K562 (cell line): ENCODE measurements at regions not wholly inside any gene's neighbourhood (a gene's known extent, or its start where the extent isn't known, plus 50 kb on each side); places are given as distances from the start of the nearest gene placed in this dataset.

ENCODE experiments used
- ATAC-seq: fragments of 200-7000 bp; cut with Tn5 transposase; 3 replicates; pipeline ENCODE4 v1.9.1; 2020; ENCODE audit warnings: moderate library complexity
- BruUV-seq: library from RNA; stranded (reverse); fragments of 400-500 nt; replicated peaks from 2 replicates; lab custom pipeline; 2021; lab: Mats Ljungman, UMichigan
- CTCF ChIA-PET: fragments of 300-600 bp; formaldehyde crosslinking; extraction: SDS; loops from one replicate; lab custom pipeline; 2021; ENCODE audit warnings: low intra/inter-chr PET ratio; lab: Yijun Ruan, JAX
- POLR2A ChIA-PET: fragments of 300-600, 350-650 bp; sonication (Branson Sonifier 250); formaldehyde crosslinking; extraction: SDS; loops from one replicate; lab custom pipeline; 2021; ENCODE audit warnings: antibody characterized with exemption, inconsistent platforms; lab: Yijun Ruan, JAX
- DNase-seq, 4 experiments: peaks; one replicate each; pipeline versions ENCODE4 v3.0.0 to v3.0.0-alpha.2; 2011 to 2018; ENCODE audit warnings: low spot score in 3 of 4, mixed read lengths in 3 of 4; ENCODE audit errors: extremely low read depth in 1 of 4
- FAIRE-seq: peaks from 2 replicates; lab custom pipeline; 2011; peaks lifted over from hg19 to GRCh38; lab: Jason Lieb, UNC
- H2AFZ ChIP-seq: 2 replicates; pipeline ENCODE4 v1.6.0; 2011; ENCODE audit warnings: low read depth, low read length, control low read depth, inconsistent platforms
- H3K27ac ChIP-seq: fragments of 200-600 bp; 3 replicates; pipeline ENCODE4 v1.8.0; 2011; ENCODE audit warnings: low read depth, mild to moderate bottlenecking, control low read depth, inconsistent platforms, low read length, moderate library complexity, mixed read lengths; ENCODE audit errors: extremely low read depth
- H3K27me3 ChIP-seq, 2 experiments: fragments of 300-600 bp in 1 of 2; 2 replicates in 1 of 2; 3 replicates in 1 of 2; pipeline versions ENCODE4 v1.6.0 to v1.8.0; 2011; ENCODE audit warnings: inconsistent platforms in 2 of 2, low read length in 2 of 2, mild to moderate bottlenecking in 1 of 2, mixed read lengths in 1 of 2, moderate library complexity in 1 of 2; ENCODE audit not compliant: control insufficient read depth in 2 of 2, insufficient read depth in 2 of 2
- H3K36me3 ChIP-seq: fragments of 300-600 bp; 3 replicates; pipeline ENCODE4 v1.8.0; 2011; ENCODE audit warnings: mild to moderate bottlenecking, low read length, inconsistent platforms; ENCODE audit not compliant: control insufficient read depth, insufficient read depth
- H3K4me1 ChIP-seq, 2 experiments: fragments of 200-600 bp in 1 of 2; replicated peaks in 1 of 2; 2 replicates in 1 of 2; 3 replicates in 1 of 2; pipeline versions ENCODE4 v1.5.1 to v1.8.0; 2011; ENCODE audit warnings: inconsistent platforms in 2 of 2, low read length in 2 of 2, mild to moderate bottlenecking in 1 of 2, mixed read lengths in 1 of 2, moderate library complexity in 1 of 2; ENCODE audit not compliant: control insufficient read depth in 2 of 2, insufficient read depth in 2 of 2
- H3K4me2 ChIP-seq: 2 replicates; pipeline ENCODE4 v1.6.1; 2011; ENCODE audit warnings: low read length, control low read depth, inconsistent platforms, mixed read lengths; ENCODE audit not compliant: insufficient read depth
- H3K4me3 ChIP-seq: fragments of 200-600 bp; sonication (generic), shearing (Covaris generic); 2 replicates; pipeline ENCODE4 v1.5.1; 2016; ENCODE audit warnings: control low read depth, inconsistent platforms
- H3K79me2 ChIP-seq: fragments of 200-600 bp; 3 replicates; pipeline ENCODE4 v1.8.0; 2011; ENCODE audit warnings: low read length, inconsistent platforms; ENCODE audit not compliant: control insufficient read depth, insufficient read depth
- H3K9ac ChIP-seq, 2 experiments: 2 replicates each; pipeline versions ENCODE4 v1.6.0 to v1.6.1; 2011; ENCODE audit warnings: low read depth in 2 of 2, low read length in 2 of 2, control low read depth in 1 of 2, inconsistent platforms in 1 of 2, mild to moderate bottlenecking in 1 of 2, mixed read lengths in 1 of 2; ENCODE audit not compliant: insufficient read depth in 1 of 2
- H3K9me1 ChIP-seq: one replicate; pipeline ENCODE4 v1.6.0; 2011; ENCODE audit warnings: inconsistent platforms, mild to moderate bottlenecking, low read length, moderate library complexity; ENCODE audit not compliant: control insufficient read depth, insufficient read depth
- H3K9me3 ChIP-seq: replicated peaks from 2 replicates; pipeline ENCODE4 v1.5.1; 2011; ENCODE audit warnings: low read depth, low read length, inconsistent platforms; ENCODE audit not compliant: control insufficient read depth, insufficient read depth
- H4K20me1 ChIP-seq: replicated peaks from 2 replicates; pipeline ENCODE4 v1.6.1; 2011; ENCODE audit warnings: low read length, inconsistent platforms, mixed read lengths; ENCODE audit not compliant: control insufficient read depth, insufficient read depth
- CCNT2 ChIP-seq: IDR thresholded peaks from 2 replicates; pipeline ENCODE4 v1.6.1; 2011; ENCODE audit warnings: borderline replicate concordance, low read depth, mild to moderate bottlenecking, moderate library complexity, mixed read lengths, low read length; ENCODE audit not compliant: insufficient read length; ENCODE audit errors: extremely low read depth
- CXXC5 ChIP-seq: fragments of 250-450 bp; sonication (Bioruptor Pico); IDR thresholded peaks from 2 replicates; pipeline ENCODE4 v1.8.0; 2022; ENCODE audit warnings: inconsistent platforms, mild to moderate bottlenecking, moderate library complexity
- FOXA1 ChIP-seq: fragments of 450-650 bp; IDR thresholded peaks from 2 replicates; pipeline ENCODE4 v1.6.1; 2016; ENCODE audit warnings: mild to moderate bottlenecking, borderline replicate concordance
- HCFC1 ChIP-seq: IDR thresholded peaks from 2 replicates; pipeline ENCODE4 v1.6.1; 2012; ENCODE audit warnings: low read depth, low read length, improper control_type of control experiment
- MCM2 ChIP-seq: fragments of 450-650 bp; IDR thresholded peaks from 2 replicates; pipeline ENCODE4 v1.6.1; 2017; ENCODE audit warnings: low read depth, mild to moderate bottlenecking
- PHB2 ChIP-seq: fragments of 450-650 bp; IDR thresholded peaks from 2 replicates; pipeline ENCODE4 v1.6.1; 2017; ENCODE audit warnings: low read depth
- RBM15 ChIP-seq: fragments of 200-400 bp; formaldehyde crosslinking; IDR thresholded peaks from 2 replicates; pipeline ENCODE4 v1.6.1; 2018; ENCODE audit warnings: mild to moderate bottlenecking, low read length, moderate library complexity; ENCODE audit not compliant: insufficient read depth
- TBL1XR1 ChIP-seq, 2 experiments: IDR thresholded peaks; 2 replicates each; pipeline ENCODE4 v1.6.1; 2012; ENCODE audit warnings: improper control_type of control experiment in 2 of 2, low read length in 2 of 2, mild to moderate bottlenecking in 1 of 2
- ZNF551 ChIP-seq: fragments of 250-450 bp; sonication (Bioruptor Pico); IDR thresholded peaks from 2 replicates; pipeline ENCODE4 v1.5.0; 2021; ENCODE audit warnings: mild to moderate bottlenecking, moderate library complexity
- ZNF764 ChIP-seq: fragments of 250-450 bp; sonication (Bioruptor Pico); IDR thresholded peaks from 2 replicates; pipeline ENCODE4 v1.4.0; 2020; ENCODE audit warnings: low read depth, mild to moderate bottlenecking, moderate library complexity
- WGBS: fragments of 100-300 bp; shearing (Covaris generic); methylation state at CpG from one replicate; pipeline ENCODE4 v1.1.6; 2016; ENCODE audit warnings: low coverage, mixed read lengths; ENCODE audit not compliant: insufficient coverage; ENCODE audit errors: missing lambda C conversion rate; 5-methylcytosine and 5-hydroxymethylcytosine counted together
- in situ Hi-C: fragments of 300-500 bp; cut with MboI; formaldehyde crosslinking; loops from 4 replicates; pipeline ENCODE4 v1.15.0; 2018; ENCODE audit warnings: inconsistent platforms, mixed read lengths
- intact Hi-C: fragments of 100-400 bp; cut with micrococcal nuclease; formaldehyde crosslinking; loops from 2 replicates; pipeline ENCODE4 v1.14.2; 2022
- TF ChIP-seq, protein P1 (sequence below): fragments of 200-800 bp; sonication (Bioruptor generic); IDR thresholded peaks from 2 replicates; pipeline ENCODE4 v1.6.1; 2017; ENCODE audit warnings: missing genetic modification characterization, missing compliant biosample characterization
- TF ChIP-seq, protein P2 (sequence below): fragments of 450-650 bp; IDR thresholded peaks from 2 replicates; pipeline ENCODE4 v1.6.1; 2018; ENCODE audit warnings: mild to moderate bottlenecking, low read depth; ENCODE audit not compliant: partially characterized antibody
- TF ChIP-seq, protein P3 (sequence below): sonication (generic); formaldehyde crosslinking; IDR thresholded peaks from 2 replicates; pipeline ENCODE4 v1.4.0; 2020; ENCODE audit warnings: mild to moderate bottlenecking, missing genetic modification reagents

DNA sequence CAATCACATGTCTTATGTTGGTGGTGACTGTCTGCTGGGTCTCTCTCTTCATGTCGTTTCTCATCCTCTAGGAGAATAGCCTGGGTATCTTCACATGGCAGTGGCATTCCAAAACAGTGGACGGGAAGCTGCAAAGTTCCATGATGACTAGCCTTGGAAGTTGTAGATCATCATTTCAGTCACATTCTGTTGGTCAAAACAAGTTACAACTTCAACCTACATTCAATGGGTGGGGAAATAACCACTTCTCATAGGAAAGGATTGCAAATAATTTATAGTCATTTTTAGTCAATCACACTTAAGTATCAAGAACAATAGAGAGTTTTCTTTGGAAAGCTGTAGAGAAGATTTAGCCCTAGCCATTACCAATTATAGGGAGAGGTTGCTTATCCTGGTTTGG lies 395.0 kb upstream of the CDH2 start:
- WGBS, result 3% methylated on average over 2 of the region's 2 CpGs
- no peaks in the 10 kb centered on the region for H3K9me1 ChIP-seq
- no TSS peak for BruUV-seq

More for the DNA sequence above, 395.0 kb upstream of the CDH2 start:
- CTCF ChIA-PET, result no interaction called here
- POLR2A ChIA-PET, result no interaction called here
- DNase-seq, result no peak
- FAIRE-seq, result no peak
- H3K79me2 ChIP-seq, result no peaks in the 10 kb centered on the region
- H3K36me3 ChIP-seq, result no peaks in the 10 kb centered on the region
- no peaks in the 10 kb centered on the region for H3K9me3 ChIP-seq
- no peak overlapping the region for H2AFZ ChIP-seq
- H3K9ac ChIP-seq, result no peak overlapping the region
- ATAC-seq, result no peak
- intact Hi-C loops (no loop called here), in situ Hi-C loops (no loop called here)
- H3K27me3 ChIP-seq, result no peaks in the 10 kb centered on the region
- no peak overlapping the region for H3K4me3 ChIP-seq
- no peaks in the 10 kb centered on the region for H3K4me1 ChIP-seq
- H3K27ac ChIP-seq, result no peak overlapping the region
- no peak for TF ChIP-seq MCM2
- no peak for TF ChIP-seq TBL1XR1 (IDR thresholded peaks at IDR 0.05; ENCODE audit: low read length in 2 of 2)
- no peak for TF ChIP-seq CCNT2
- no peak for TF ChIP-seq RBM15
- TF ChIP-seq, protein P1, sequence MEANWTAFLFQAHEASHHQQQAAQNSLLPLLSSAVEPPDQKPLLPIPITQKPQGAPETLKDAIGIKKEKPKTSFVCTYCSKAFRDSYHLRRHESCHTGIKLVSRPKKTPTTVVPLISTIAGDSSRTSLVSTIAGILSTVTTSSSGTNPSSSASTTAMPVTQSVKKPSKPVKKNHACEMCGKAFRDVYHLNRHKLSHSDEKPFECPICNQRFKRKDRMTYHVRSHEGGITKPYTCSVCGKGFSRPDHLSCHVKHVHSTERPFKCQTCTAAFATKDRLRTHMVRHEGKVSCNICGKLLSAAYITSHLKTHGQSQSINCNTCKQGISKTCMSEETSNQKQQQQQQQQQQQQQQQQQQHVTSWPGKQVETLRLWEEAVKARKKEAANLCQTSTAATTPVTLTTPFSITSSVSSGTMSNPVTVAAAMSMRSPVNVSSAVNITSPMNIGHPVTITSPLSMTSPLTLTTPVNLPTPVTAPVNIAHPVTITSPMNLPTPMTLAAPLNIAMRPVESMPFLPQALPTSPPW (CRISPR knock-in tag), result no peak
- TF ChIP-seq, protein P2, sequence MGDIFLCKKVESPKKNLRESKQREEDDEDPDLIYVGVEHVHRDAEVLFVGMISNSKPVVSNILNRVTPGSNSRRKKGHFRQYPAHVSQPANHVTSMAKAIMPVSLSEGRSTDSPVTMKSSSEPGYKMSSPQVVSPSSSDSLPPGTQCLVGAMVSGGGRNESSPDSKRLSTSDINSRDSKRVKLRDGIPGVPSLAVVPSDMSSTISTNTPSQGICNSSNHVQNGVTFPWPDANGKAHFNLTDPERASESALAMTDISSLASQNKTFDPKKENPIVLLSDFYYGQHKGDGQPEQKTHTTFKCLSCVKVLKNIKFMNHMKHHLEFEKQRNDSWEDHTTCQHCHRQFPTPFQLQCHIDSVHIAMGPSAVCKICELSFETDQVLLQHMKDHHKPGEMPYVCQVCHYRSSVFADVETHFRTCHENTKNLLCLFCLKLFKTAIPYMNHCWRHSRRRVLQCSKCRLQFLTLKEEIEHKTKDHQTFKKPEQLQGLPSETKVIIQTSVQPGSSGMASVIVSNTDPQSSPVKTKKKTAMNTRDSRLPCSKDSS, result no peak
- no peak for TF ChIP-seq ZNF764
- no peak for TF ChIP-seq HCFC1
- TF ChIP-seq ZNF551 (CRISPR knock-in tag), result no peak
- TF ChIP-seq, protein P3, sequence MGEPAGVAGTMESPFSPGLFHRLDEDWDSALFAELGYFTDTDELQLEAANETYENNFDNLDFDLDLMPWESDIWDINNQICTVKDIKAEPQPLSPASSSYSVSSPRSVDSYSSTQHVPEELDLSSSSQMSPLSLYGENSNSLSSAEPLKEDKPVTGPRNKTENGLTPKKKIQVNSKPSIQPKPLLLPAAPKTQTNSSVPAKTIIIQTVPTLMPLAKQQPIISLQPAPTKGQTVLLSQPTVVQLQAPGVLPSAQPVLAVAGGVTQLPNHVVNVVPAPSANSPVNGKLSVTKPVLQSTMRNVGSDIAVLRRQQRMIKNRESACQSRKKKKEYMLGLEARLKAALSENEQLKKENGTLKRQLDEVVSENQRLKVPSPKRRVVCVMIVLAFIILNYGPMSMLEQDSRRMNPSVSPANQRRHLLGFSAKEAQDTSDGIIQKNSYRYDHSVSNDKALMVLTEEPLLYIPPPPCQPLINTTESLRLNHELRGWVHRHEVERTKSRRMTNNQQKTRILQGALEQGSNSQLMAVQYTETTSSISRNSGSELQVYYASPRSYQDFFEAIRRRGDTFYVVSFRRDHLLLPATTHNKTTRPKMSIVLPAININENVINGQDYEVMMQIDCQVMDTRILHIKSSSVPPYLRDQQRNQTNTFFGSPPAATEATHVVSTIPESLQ (CRISPR knock-in tag), result no peak
- TF ChIP-seq CXXC5, result no peak
- no peak for TF ChIP-seq PHB2
- no peak for TF ChIP-seq FOXA1
- no peak overlapping the region for H3K4me2 ChIP-seq
- no peaks in the 10 kb centered on the region for H4K20me1 ChIP-seq
